Esophagus muscularis mucosa (tissue), 4 donors: ENCODE measurements at regions not wholly inside any gene's neighbourhood (a gene's known extent, or its start where the extent isn't known, plus 50 kb on each side); places are given as distances from the start of the nearest gene placed in this dataset.
"Not testable (repeated sequence)": the region's sequence is repeated elsewhere in the genome, so short reads cannot be mapped to it uniquely, and the experiment has no call there.

Experiments used
- DNase-seq: peaks from one replicate; pipeline ENCODE4 v3.0.0-alpha.2; 2017; ENCODE audit errors: extremely low spot score
- H3K27ac ChIP-seq, 4 donors: fragments of 200-600 bp; sonication (generic); replicated peaks in 1 of 4; 1 replicate in 3 of 4; 2 replicates in 1 of 4; pipeline ENCODE4 v1.5.1; 2016 to 2019; ENCODE audit warnings: mild to moderate bottlenecking in 1 of 4
- H3K27me3 ChIP-seq, 4 donors: fragments of 200-600 bp; sonication (generic); one replicate each; pipeline versions ENCODE4 v1.5.1 to v1.6.0; 2016 to 2019
- H3K36me3 ChIP-seq, 4 donors: fragments of 200-600 bp; sonication (generic); one replicate each; pipeline ENCODE4 v1.5.1; 2016 to 2019
- H3K4me1 ChIP-seq, 4 donors: fragments of 200-600 bp; sonication (generic); one replicate each; pipeline ENCODE4 v1.5.1; 2016 to 2019
- H3K4me3 ChIP-seq, 4 donors: fragments of 200-600 bp; sonication (generic); 1 replicate in 2 of 4; 2 replicates in 2 of 4; pipeline ENCODE4 v1.5.1; 2016 to 2019; ENCODE audit warnings: mild to moderate bottlenecking in 4 of 4, moderate library complexity in 1 of 4
- H3K9me3 ChIP-seq, 4 donors: fragments of 200-600 bp; sonication (generic); 1 replicate in 3 of 4; 2 replicates in 1 of 4; pipeline ENCODE4 v1.5.1; 2016 to 2019
- EP300 ChIP-seq: sonication (generic); formaldehyde crosslinking; IDR thresholded peaks from one replicate; pipeline ENCODE4 v1.6.1; 2017; ENCODE audit warnings: antibody characterized with exemption
- POLR2A ChIP-seq: fragments of 450-650 bp; IDR thresholded peaks from one replicate; pipeline ENCODE4 v1.6.1; 2017; ENCODE audit warnings: antibody characterized with exemption, moderate library complexity, mild to moderate bottlenecking, low read depth
- POLR2AphosphoS5 ChIP-seq, 2 donors: sonication (generic); formaldehyde crosslinking; IDR thresholded peaks; one replicate each; pipeline ENCODE4 v1.6.1; 2017; ENCODE audit warnings: antibody characterized with exemption in 2 of 2
- WGBS: methylation state at CpG from one replicate; pipeline ENCODE4 v1.1.5; 2018; 5-methylcytosine and 5-hydroxymethylcytosine counted together
- intact Hi-C: fragments of 100-400 bp; cut with DNase I; formaldehyde crosslinking; loops from one replicate; pipeline ENCODE4 v1.15.1; 2023
- TF ChIP-seq, protein P1 (sequence below), 3 experiments: fragments of 200-600 bp in 2 of 3; fragments of 450-650 bp in 1 of 3; sonication (generic) in 2 of 3; IDR thresholded peaks; one replicate each; pipeline ENCODE4 v1.5.1; 2017 to 2019; ENCODE audit warnings: antibody characterized with exemption in 3 of 3, mild to moderate bottlenecking in 2 of 3, moderate library complexity in 1 of 3

DNA sequence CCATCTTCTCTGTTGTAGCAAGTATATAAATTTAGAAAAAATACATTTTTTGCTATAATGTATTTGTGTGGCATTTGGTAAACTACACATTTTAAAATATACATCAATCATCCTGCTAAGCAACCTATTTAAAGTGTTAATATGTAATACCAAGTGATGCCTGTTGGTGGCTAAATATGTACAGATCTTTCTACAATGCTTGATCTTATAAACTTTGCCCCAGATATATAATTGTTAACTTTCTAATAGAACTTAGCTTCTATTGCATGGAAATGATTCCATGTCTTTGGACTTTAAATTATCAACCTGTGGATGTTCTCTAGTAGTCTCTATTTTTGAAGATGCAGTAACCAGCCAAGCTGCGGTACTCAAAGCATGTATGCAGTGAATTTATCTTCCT lies 1260.4 kb upstream of the RAG2 start:
- Histone ChIP-seq H3K9me3 (no peaks in the 10 kb centered on the region), H3K27ac (no peak overlapping the region), H3K36me3 (no peaks in the 10 kb centered on the region), H3K27me3 (no peaks in the 10 kb centered on the region), H3K4me3 (no peak overlapping the region), H3K4me1 (no peaks in the 10 kb centered on the region)
- intact Hi-C loops = no loop called here
- no peak for TF ChIP-seq POLR2A
- TF ChIP-seq, protein P1, sequence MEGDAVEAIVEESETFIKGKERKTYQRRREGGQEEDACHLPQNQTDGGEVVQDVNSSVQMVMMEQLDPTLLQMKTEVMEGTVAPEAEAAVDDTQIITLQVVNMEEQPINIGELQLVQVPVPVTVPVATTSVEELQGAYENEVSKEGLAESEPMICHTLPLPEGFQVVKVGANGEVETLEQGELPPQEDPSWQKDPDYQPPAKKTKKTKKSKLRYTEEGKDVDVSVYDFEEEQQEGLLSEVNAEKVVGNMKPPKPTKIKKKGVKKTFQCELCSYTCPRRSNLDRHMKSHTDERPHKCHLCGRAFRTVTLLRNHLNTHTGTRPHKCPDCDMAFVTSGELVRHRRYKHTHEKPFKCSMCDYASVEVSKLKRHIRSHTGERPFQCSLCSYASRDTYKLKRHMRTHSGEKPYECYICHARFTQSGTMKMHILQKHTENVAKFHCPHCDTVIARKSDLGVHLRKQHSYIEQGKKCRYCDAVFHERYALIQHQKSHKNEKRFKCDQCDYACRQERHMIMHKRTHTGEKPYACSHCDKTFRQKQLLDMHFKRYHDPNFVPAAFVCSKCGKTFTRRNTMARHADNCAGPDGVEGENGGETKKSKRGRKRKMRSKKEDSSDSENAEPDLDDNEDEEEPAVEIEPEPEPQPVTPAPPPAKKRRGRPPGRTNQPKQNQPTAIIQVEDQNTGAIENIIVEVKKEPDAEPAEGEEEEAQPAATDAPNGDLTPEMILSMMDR (IDR thresholded peaks at IDR 0.05) = peak in 1 of 3 experiments; percentile 6
- TF ChIP-seq POLR2AphosphoS5 (IDR thresholded peaks at IDR 0.05) = no peak
- no peak for TF ChIP-seq EP300
- WGBS = 96% methylated on average over 1 of the region's 1 CpG
- no peak for DNase-seq

DNA sequence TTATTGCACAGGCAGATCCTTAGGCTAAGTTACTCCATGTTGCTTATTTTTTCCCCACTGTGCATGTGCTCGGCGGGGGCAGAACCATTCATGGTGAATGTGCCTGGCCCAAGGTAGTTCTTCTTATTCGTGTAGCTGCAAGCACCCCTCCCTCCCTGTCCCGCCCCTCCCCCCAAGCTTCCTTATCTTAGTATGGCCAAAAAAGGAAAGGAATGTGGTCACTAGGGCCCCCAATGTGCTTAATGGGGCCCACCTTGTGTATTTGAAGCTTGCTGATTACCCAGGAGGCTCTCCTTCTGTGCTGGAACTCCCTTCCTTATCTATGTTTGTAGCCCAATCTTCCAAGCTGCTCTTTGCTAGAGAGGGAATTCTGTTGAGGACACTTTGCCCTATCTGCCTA lies 1259.7 kb upstream of the RAG2 start:
- intact Hi-C loops = no loop called here
- Histone ChIP-seq H3K27ac (no peak overlapping the region), H3K9me3 (no peaks in the 10 kb centered on the region), H3K4me1 (no peaks in the 10 kb centered on the region), H3K4me3 (no peak overlapping the region), H3K36me3 (no peaks in the 10 kb centered on the region), H3K27me3 (no peaks in the 10 kb centered on the region)
- TF ChIP-seq EP300 (no peak), POLR2AphosphoS5 (IDR thresholded peaks at IDR 0.05) (no peak), POLR2A (no peak)
- TF ChIP-seq, protein P1 (IDR thresholded peaks at IDR 0.05) = no peak
- 95% methylated on average over 4 of the region's 4 CpGs for WGBS
- no peak for DNase-seq

DNA sequence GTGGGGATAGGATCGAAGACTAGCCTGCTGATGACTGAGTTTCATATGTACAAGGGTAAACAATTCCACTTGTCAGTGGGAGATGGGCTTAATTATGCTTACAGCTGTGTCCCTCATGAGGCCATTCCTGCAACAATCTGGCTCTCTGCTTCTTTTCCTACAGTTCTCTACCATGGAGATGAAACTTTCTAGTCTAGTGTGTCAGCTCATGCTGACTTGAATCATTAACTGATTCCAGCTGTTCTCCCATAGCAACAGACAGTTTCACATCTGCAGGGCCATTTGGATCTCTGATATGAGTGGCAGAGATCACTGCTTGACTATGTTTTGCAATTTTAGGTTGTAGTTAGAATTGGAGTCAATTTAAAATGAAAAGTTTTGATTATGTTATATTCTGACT lies 1251.7 kb upstream of the RAG2 start:
- Histone ChIP-seq H3K27ac (no peak overlapping the region), H3K27me3 (no peaks in the 10 kb centered on the region), H3K9me3 (no peaks in the 10 kb centered on the region), H3K36me3 (no peaks in the 10 kb centered on the region), H3K4me1 (no peaks in the 10 kb centered on the region), H3K4me3 (no peak overlapping the region)
- intact Hi-C loops = no loop called here
- DNase-seq = no peak
- WGBS = 18% methylated on average over 1 of the region's 1 CpG
- TF ChIP-seq POLR2A = no peak
- TF ChIP-seq, protein P1 (IDR thresholded peaks at IDR 0.05) = no peak
- no peak for TF ChIP-seq EP300
- TF ChIP-seq POLR2AphosphoS5 (IDR thresholded peaks at IDR 0.05) = no peak

DNA sequence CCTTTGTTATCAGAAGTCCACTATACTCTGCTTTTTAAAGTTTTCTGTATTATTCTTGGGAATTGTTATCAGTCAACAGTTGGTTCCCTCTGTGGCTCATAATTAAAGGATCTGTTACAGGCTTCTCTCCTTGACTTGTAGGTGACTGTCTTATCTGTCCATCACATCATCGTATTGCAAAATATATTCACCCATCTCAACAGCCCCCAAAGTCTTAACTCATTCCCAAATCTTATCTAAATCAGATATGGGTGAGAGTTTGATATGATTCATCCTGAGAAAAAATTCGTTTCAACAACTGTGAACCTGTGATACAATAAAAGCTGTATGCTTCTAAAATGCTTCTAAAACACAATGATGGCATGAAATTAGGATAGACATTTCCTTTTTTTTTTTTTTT lies 1245.6 kb upstream of the RAG2 start:
- WGBS = 81% methylated on average over 2 of the region's 2 CpGs
- TF ChIP-seq, protein P1 (IDR thresholded peaks at IDR 0.05) = no peak
- TF ChIP-seq EP300 (no peak), POLR2A (no peak), POLR2AphosphoS5 (IDR thresholded peaks at IDR 0.05) (no peak)
- Histone ChIP-seq H3K9me3 (no peaks in the 10 kb centered on the region), H3K27me3 (no peaks in the 10 kb centered on the region), H3K36me3 (no peaks in the 10 kb centered on the region), H3K27ac (no peak overlapping the region), H3K4me3 (no peak overlapping the region), H3K4me1 (no peaks in the 10 kb centered on the region)
- DNase-seq = no peak
- intact Hi-C loops = no loop called here

DNA sequence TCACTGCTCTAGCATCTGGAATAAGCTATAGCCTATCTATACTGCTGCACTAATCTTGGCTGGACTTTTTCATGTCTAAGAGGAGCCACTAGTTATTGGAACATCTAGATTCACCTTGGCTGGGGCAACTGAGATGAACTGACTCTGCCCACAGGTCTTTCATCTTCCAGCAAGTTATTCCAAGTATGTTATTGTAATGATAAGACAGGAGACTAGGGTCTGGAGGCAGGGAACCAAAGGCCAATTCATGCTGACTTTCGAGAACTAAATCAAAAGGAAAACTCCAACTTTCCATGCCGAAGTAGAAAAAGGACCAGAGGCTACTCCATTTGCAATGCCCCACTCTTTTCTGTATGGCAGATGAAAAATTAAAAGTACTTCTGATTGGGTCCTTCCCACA lies 1243.0 kb upstream of the RAG2 start:
- TF ChIP-seq, protein P1 (IDR thresholded peaks at IDR 0.05) = no peak
- TF ChIP-seq POLR2AphosphoS5 (IDR thresholded peaks at IDR 0.05) (no peak), EP300 (no peak), POLR2A (no peak)
- Histone ChIP-seq H3K27ac (no peak overlapping the region), H3K4me3 (no peak overlapping the region), H3K27me3 (no peaks in the 10 kb centered on the region), H3K4me1 (no peaks in the 10 kb centered on the region), H3K36me3 (no peaks in the 10 kb centered on the region), H3K9me3 (no peaks in the 10 kb centered on the region)
- intact Hi-C loops = no loop called here
- WGBS = 61% methylated on average over 2 of the region's 2 CpGs
- no peak for DNase-seq

DNA sequence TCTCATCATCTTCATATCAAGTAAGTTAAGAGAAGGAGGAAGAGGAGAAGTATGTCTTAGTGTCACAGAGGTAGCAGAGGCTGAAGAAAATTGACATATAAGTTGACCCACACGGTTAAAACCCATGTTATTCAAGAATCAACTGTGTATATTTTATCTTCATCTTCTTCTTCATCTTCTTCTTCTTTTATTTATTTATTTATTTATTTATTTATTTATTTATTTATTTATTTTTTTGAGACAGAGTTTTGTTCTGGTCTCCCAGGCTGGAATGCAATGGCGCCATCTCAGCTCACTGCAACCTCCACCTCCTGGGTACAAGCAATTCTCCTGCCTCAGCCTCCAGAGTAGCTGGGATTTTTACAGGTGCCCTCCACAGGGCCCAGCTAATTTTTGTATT lies 1242.3 kb upstream of the RAG2 start:
- intact Hi-C loops, H3K36me3 ChIP-seq, H3K27me3 ChIP-seq, H3K4me3 ChIP-seq, H3K9me3 ChIP-seq, DNase-seq, H3K27ac ChIP-seq, H3K4me1 ChIP-seq: not testable (repeated sequence)
- WGBS = 89% methylated on average over 2 of the region's 2 CpGs
